WERI-Rb-1 (cell line): ENCODE measurements at regions not wholly inside any gene's neighbourhood (a gene's known extent, or its start where the extent isn't known, plus 50 kb on each side); places are given as distances from the start of the nearest gene placed in this dataset.

Experiments used
- DNase-seq: peaks from one replicate; pipeline ENCODE4 v3.0.0-alpha.2; 2020
- H3K27ac ChIP-seq: fragments of 250-450 bp; sonication (Bioruptor Pico); 2 replicates; pipeline ENCODE4 v1.5.1; 2020; ENCODE audit warnings: mild to moderate bottlenecking, moderate library complexity
- H3K27me3 ChIP-seq: fragments of 250-450 bp; sonication (Bioruptor Pico); 2 replicates; pipeline ENCODE4 v1.5.1; 2021; ENCODE audit warnings: mild to moderate bottlenecking, low read depth, moderate library complexity; ENCODE audit not compliant: insufficient read depth, severe bottlenecking
- H3K36me3 ChIP-seq: fragments of 250-450 bp; sonication (Bioruptor Pico); 2 replicates; pipeline ENCODE4 v1.5.1; 2020; ENCODE audit warnings: mild to moderate bottlenecking, moderate library complexity
- H3K4me3 ChIP-seq: 2 replicates; pipeline ENCODE4 v1.5.1; 2011; ENCODE audit warnings: low read depth, mild to moderate bottlenecking, control low read depth, low read length
- H3K9me3 ChIP-seq: fragments of 250-450 bp; sonication (Bioruptor Pico); 2 replicates; pipeline ENCODE4 v1.5.1; 2021; ENCODE audit warnings: mild to moderate bottlenecking, moderate library complexity; ENCODE audit not compliant: severe bottlenecking
- CTCF ChIP-seq: IDR thresholded peaks from 2 replicates; pipeline ENCODE4 v1.5.1; 2011; ENCODE audit warnings: low read depth, mild to moderate bottlenecking, control low read depth, inconsistent platforms, low read length

GRCh38 chr10:8628351-8628750 lies 573.9 kb downstream of the GATA3 start:
- DNase-seq: no peak
- H3K27ac ChIP-seq: no peak overlapping the region
- TF ChIP-seq CTCF: no peak

GRCh38 chr10:8633909-8634308 lies 579.4 kb downstream of the GATA3 start:
- no peak for TF ChIP-seq CTCF
- DNase-seq: no peak

More at GRCh38 chr10:8628351-8628750, 573.9 kb downstream of the GATA3 start:
- Histone ChIP-seq H3K4me3 (no peak overlapping the region), H3K9me3 (no peaks in the 10 kb centered on the region), H3K36me3 (no peaks in the 10 kb centered on the region), H3K27me3 (no peaks in the 10 kb centered on the region)

GRCh38 chr10:8636371-8636770 lies 581.9 kb downstream of the GATA3 start:
- no peak overlapping the region for H3K27ac ChIP-seq
- no peaks in the 10 kb centered on the region for H3K36me3 ChIP-seq
- no peak for DNase-seq
- H3K9me3 ChIP-seq: no peaks in the 10 kb centered on the region
- H3K4me3 ChIP-seq: no peak overlapping the region
- H3K27me3 ChIP-seq: no peaks in the 10 kb centered on the region
- TF ChIP-seq CTCF: no peak

More at GRCh38 chr10:8633909-8634308, 579.4 kb downstream of the GATA3 start:
- Histone ChIP-seq H3K4me3 (no peak overlapping the region), H3K27me3 (no peaks in the 10 kb centered on the region), H3K9me3 (no peaks in the 10 kb centered on the region), H3K36me3 (no peaks in the 10 kb centered on the region), H3K27ac (no peak overlapping the region)

GRCh38 chr10:8637640-8638039 lies 583.2 kb downstream of the GATA3 start:
- Histone ChIP-seq H3K4me3 (no peak overlapping the region), H3K36me3 (no peaks in the 10 kb centered on the region), H3K27ac (no peak overlapping the region), H3K9me3 (no peaks in the 10 kb centered on the region), H3K27me3 (no peaks in the 10 kb centered on the region)
- DNase-seq: no peak
- no peak for TF ChIP-seq CTCF

GRCh38 chr10:8638088-8638672 lies 583.7 kb downstream of the GATA3 start:
- TF ChIP-seq CTCF: no peak
- H3K36me3 ChIP-seq: no peaks in the 10 kb centered on the region
- H3K9me3 ChIP-seq: no peaks in the 10 kb centered on the region
- no peaks in the 10 kb centered on the region for H3K27me3 ChIP-seq
- H3K27ac ChIP-seq: no peak overlapping the region
- H3K4me3 ChIP-seq: no peak overlapping the region
- DNase-seq: no peak
